Transverse colon (tissue), 4 donors: ENCODE measurements at regions not wholly inside any gene's neighbourhood (a gene's known extent, or its start where the extent isn't known, plus 50 kb on each side); places are given as distances from the start of the nearest gene placed in this dataset.

Experiments
- DNase-seq: peaks from one replicate; pipeline ENCODE4 v3.0.0-alpha.2; 2019
- H3K27ac ChIP-seq, 4 donors: fragments of 200-600 bp; sonication (generic); 2 replicates each; pipeline ENCODE4 v1.5.1; 2016 to 2018; ENCODE audit warnings: inconsistent platforms in 4 of 4
- H3K27me3 ChIP-seq: fragments of 200-600 bp; sonication (generic); 2 replicates; pipeline ENCODE4 v1.5.1; 2017; ENCODE audit warnings: inconsistent platforms
- H3K36me3 ChIP-seq, 4 donors: fragments of 200-600 bp; sonication (generic); 2 replicates each; pipeline ENCODE4 v1.5.1; 2017 to 2019; ENCODE audit warnings: inconsistent platforms in 4 of 4
- H3K4me1 ChIP-seq, 4 donors: fragments of 200-600 bp; sonication (generic); 2 replicates each; pipeline ENCODE4 v1.5.1; 2017 to 2020; ENCODE audit warnings: inconsistent platforms in 4 of 4
- H3K4me3 ChIP-seq, 4 donors: fragments of 200-600 bp; sonication (generic); 1 replicate in 1 of 4; 2 replicates in 3 of 4; pipeline versions ENCODE4 v1.5.1 to v1.6.1; 2017 to 2019; ENCODE audit warnings: inconsistent platforms in 4 of 4
- H3K9me3 ChIP-seq, 2 donors: fragments of 200-600 bp; sonication (generic); 2 replicates each; pipeline ENCODE4 v1.5.1; 2017 to 2019; ENCODE audit warnings: inconsistent platforms in 2 of 2
- CTCF ChIP-seq, 5 experiments: fragments of 200-600 bp in 3 of 5; fragments of 450-650 bp in 2 of 5; sonication (generic) in 3 of 5; IDR thresholded peaks; 1 replicate in 2 of 5; 2 replicates in 3 of 5; pipeline ENCODE4 v1.5.1; 2016 to 2017; ENCODE audit warnings: antibody characterized with exemption in 5 of 5, inconsistent platforms in 3 of 5, mild to moderate bottlenecking in 2 of 5, moderate library complexity in 1 of 5
- EP300 ChIP-seq: sonication (generic); formaldehyde crosslinking; IDR thresholded peaks from one replicate; pipeline ENCODE4 v1.6.1; 2017; ENCODE audit warnings: antibody characterized with exemption, low read depth
- POLR2A ChIP-seq: fragments of 450-650 bp; IDR thresholded peaks from one replicate; pipeline ENCODE4 v1.6.1; 2016; ENCODE audit warnings: antibody characterized with exemption, mild to moderate bottlenecking, moderate library complexity
- POLR2AphosphoS5 ChIP-seq, 3 donors: sonication (generic); formaldehyde crosslinking; IDR thresholded peaks; one replicate each; pipeline ENCODE4 v1.6.1; 2016; ENCODE audit warnings: antibody characterized with exemption in 3 of 3
- WGBS, 2 donors: methylation state at CpG; one replicate each; pipeline ENCODE4 v1.1.5; 2018; ENCODE audit warnings: low coverage in 1 of 2; 5-methylcytosine and 5-hydroxymethylcytosine counted together
- in situ Hi-C, 4 donors: fragments of 200-750 bp; cut with MboI; loops; one replicate each; pipeline versions ENCODE4 v1.15.0 to v1.15.1; 2017; ENCODE audit warnings: low sequenced_read_pairs in 3 of 4, low pct_ligation_motif_present in 1 of 4, low pct_unique_long_range_greater_than_20kb in 1 of 4
- intact Hi-C: fragments of 100-400 bp; cut with DNase I; formaldehyde crosslinking; loops from one replicate; pipeline ENCODE4 v1.15.1; 2023; ENCODE audit warnings: low total_unique reads

- intact Hi-C loops, result no loop called here
- no peaks in the 10 kb centered on the region for H3K9me3 ChIP-seq
- H3K27ac ChIP-seq, result no peak overlapping the region
- H3K36me3 ChIP-seq, result no peaks in the 10 kb centered on the region
- no peaks in the 10 kb centered on the region for H3K27me3 ChIP-seq
- no peak overlapping the region for H3K4me3 ChIP-seq
- TF ChIP-seq EP300 (no peak), CTCF (IDR thresholded peaks at IDR 0.05) (no peak), POLR2A (no peak)
- in situ Hi-C loops, result no loop called here
- no peaks in the 10 kb centered on the region for H3K4me1 ChIP-seq
- WGBS, 2 donors, result 69 to 82% methylated on average over 4 of the region's 4 CpGs
- no peak for DNase-seq
Measured at GRCh38 chr21:38181096-38181495, 75.7 kb upstream of the KCNJ15 start.

- no peaks in the 10 kb centered on the region for H3K4me1 ChIP-seq
- TF ChIP-seq POLR2A (no peak), POLR2AphosphoS5 (IDR thresholded peaks at IDR 0.05) (no peak), CTCF (IDR thresholded peaks at IDR 0.05) (no peak), EP300 (no peak)
- in situ Hi-C loops, result no loop called here
- no peak overlapping the region for H3K4me3 ChIP-seq
- WGBS, 2 donors, result 29 to 61% methylated on average over 2 of the region's 2 CpGs
- H3K36me3 ChIP-seq, result no peaks in the 10 kb centered on the region
- H3K27me3 ChIP-seq, result no peaks in the 10 kb centered on the region
- no peak for DNase-seq
- no peak overlapping the region for H3K27ac ChIP-seq
- intact Hi-C loops, result no loop called here
- H3K9me3 ChIP-seq, result no peaks in the 10 kb centered on the region
Measured at GRCh38 chr21:38182370-38182985, 74.3 kb upstream of the KCNJ15 start.

- H3K4me3 ChIP-seq, result no peak overlapping the region
- no peaks in the 10 kb centered on the region for H3K4me1 ChIP-seq
- TF ChIP-seq POLR2A (no peak), CTCF (IDR thresholded peaks at IDR 0.05) (no peak), POLR2AphosphoS5 (IDR thresholded peaks at IDR 0.05) (no peak), EP300 (no peak)
- H3K9me3 ChIP-seq, result no peaks in the 10 kb centered on the region
- 56 to 70% methylated on average over 1 of the region's 1 CpG for WGBS, 2 donors
- in situ Hi-C loops, result no loop called here
- no peaks in the 10 kb centered on the region for H3K36me3 ChIP-seq
- intact Hi-C loops, result no loop called here
- no peak for DNase-seq
- no peaks in the 10 kb centered on the region for H3K27me3 ChIP-seq
- no peak overlapping the region for H3K27ac ChIP-seq
Measured at GRCh38 chr21:38183961-38184360, 72.8 kb upstream of the KCNJ15 start.

- no peaks in the 10 kb centered on the region for H3K4me1 ChIP-seq
- no peak for DNase-seq
- no peaks in the 10 kb centered on the region for H3K27me3 ChIP-seq
- no peaks in the 10 kb centered on the region for H3K9me3 ChIP-seq
- WGBS, 2 donors, result 70 to 81% methylated on average over 1 of the region's 1 CpG
- TF ChIP-seq POLR2AphosphoS5 (IDR thresholded peaks at IDR 0.05) (no peak), CTCF (IDR thresholded peaks at IDR 0.05) (no peak), POLR2A (no peak), EP300 (no peak)
- intact Hi-C loops (no loop called here), in situ Hi-C loops (no loop called here)
- no peak overlapping the region for H3K27ac ChIP-seq
- no peak overlapping the region for H3K4me3 ChIP-seq
- no peaks in the 10 kb centered on the region for H3K36me3 ChIP-seq
Measured at GRCh38 chr21:38186661-38187270, 70.0 kb upstream of the KCNJ15 start.
